ENCODE measurements at regions not wholly inside any gene's neighbourhood (a gene's known extent, or its start where the extent isn't known, plus 50 kb on each side); places are given as distances from the start of the nearest gene placed in this dataset.

DNA sequence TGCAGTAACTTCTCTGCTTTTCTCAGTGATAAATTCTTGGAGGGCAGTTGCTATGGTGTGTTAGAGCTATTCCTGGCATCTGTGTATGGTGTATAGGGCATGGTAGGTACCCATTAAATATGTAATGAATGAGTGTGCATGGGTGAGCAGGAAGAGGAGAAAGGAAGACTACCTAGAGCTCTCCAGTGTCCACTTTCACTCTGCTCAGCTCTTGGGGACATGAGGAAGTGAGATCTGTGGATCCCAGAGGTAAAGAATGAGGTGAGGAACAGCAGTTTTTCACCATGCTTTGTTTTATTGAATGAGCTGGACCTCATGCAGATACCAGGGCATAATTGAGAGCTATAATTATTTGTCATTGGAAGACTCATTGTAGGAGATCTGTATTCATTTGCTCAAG is 444.8 kb upstream of the RGS6 start:
- TF ChIP-seq, protein P1, sequence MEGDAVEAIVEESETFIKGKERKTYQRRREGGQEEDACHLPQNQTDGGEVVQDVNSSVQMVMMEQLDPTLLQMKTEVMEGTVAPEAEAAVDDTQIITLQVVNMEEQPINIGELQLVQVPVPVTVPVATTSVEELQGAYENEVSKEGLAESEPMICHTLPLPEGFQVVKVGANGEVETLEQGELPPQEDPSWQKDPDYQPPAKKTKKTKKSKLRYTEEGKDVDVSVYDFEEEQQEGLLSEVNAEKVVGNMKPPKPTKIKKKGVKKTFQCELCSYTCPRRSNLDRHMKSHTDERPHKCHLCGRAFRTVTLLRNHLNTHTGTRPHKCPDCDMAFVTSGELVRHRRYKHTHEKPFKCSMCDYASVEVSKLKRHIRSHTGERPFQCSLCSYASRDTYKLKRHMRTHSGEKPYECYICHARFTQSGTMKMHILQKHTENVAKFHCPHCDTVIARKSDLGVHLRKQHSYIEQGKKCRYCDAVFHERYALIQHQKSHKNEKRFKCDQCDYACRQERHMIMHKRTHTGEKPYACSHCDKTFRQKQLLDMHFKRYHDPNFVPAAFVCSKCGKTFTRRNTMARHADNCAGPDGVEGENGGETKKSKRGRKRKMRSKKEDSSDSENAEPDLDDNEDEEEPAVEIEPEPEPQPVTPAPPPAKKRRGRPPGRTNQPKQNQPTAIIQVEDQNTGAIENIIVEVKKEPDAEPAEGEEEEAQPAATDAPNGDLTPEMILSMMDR (IDR thresholded peaks at IDR 0.05; ENCODE audit: extremely low read depth in 1 of 2, insufficient read depth in 1 of 2, low read depth in 1 of 2, low read length in 2 of 2), result no peak
- TF ChIP-seq GATA2 (IDR thresholded peaks at IDR 0.05; ENCODE audit: insufficient read depth, insufficient read length, low read depth, low read length) (no peak), JUN (IDR thresholded peaks at IDR 0.05; ENCODE audit: borderline replicate concordance, insufficient read depth, insufficient read length, low read depth) (no peak), MYC (IDR thresholded peaks at IDR 0.05; ENCODE audit: low read depth, low read length) (no peak)
